Loucy (cell line): ENCODE measurements at regions not wholly inside any gene's neighbourhood (a gene's known extent, or its start where the extent isn't known, plus 50 kb on each side); places are given as distances from the start of the nearest gene placed in this dataset.
"Not testable (repeated sequence)": the region's sequence is repeated elsewhere in the genome, so short reads cannot be mapped to it uniquely, and the experiment has no call there.

Source experiments
- H2AFZ ChIP-seq: fragments of 200-600 bp; sonication (generic); 2 replicates; pipeline ENCODE4 v1.6.0; 2016; ENCODE audit warnings: antibody characterized with exemption, mild to moderate bottlenecking, low read length, moderate library complexity
- H3F3A ChIP-seq: fragments of 200-600 bp; 2 replicates; pipeline ENCODE4 v1.6.0; 2016; ENCODE audit warnings: antibody characterized with exemption, low read depth, mild to moderate bottlenecking
- H3K27me3 ChIP-seq: fragments of 200-600 bp; sonication (generic); 2 replicates; pipeline ENCODE4 v1.6.1; 2014; ENCODE audit warnings: low read length, mild to moderate bottlenecking; ENCODE audit not compliant: insufficient read depth, poor library complexity, severe bottlenecking
- H3K36me3 ChIP-seq: fragments of 200-600 bp; sonication (generic); 2 replicates; pipeline ENCODE4 v1.6.1; 2016; ENCODE audit warnings: low read length; ENCODE audit not compliant: insufficient read depth
- H3K4me1 ChIP-seq: fragments of 200-600 bp; sonication (generic); 2 replicates; pipeline ENCODE4 v1.5.1; 2014; ENCODE audit warnings: low read length, mild to moderate bottlenecking; ENCODE audit not compliant: insufficient read depth, poor library complexity, severe bottlenecking
- H3K4me2 ChIP-seq: fragments of 200-600 bp; sonication (generic); 2 replicates; pipeline ENCODE4 v1.6.0; 2014; ENCODE audit warnings: antibody characterized with exemption, low read length, low read depth, mild to moderate bottlenecking; ENCODE audit not compliant: poor library complexity, severe bottlenecking
- H3K4me3 ChIP-seq: fragments of 200-600 bp; sonication (generic); 2 replicates; pipeline ENCODE4 v1.5.1; 2014; ENCODE audit warnings: low read length, mild to moderate bottlenecking, mixed read lengths; ENCODE audit not compliant: poor library complexity, severe bottlenecking
- H3K79me2 ChIP-seq: fragments of 200-600 bp; sonication (generic); 2 replicates; pipeline ENCODE4 v1.6.1; 2014; ENCODE audit warnings: low read length; ENCODE audit not compliant: insufficient read depth
- H3K9ac ChIP-seq: fragments of 200-600 bp; sonication (generic); 2 replicates; pipeline ENCODE4 v1.6.0; 2014; ENCODE audit warnings: mild to moderate bottlenecking, low read depth, low read length, moderate library complexity; ENCODE audit not compliant: poor library complexity, severe bottlenecking
- H3K9me2 ChIP-seq: fragments of 200-600 bp; sonication (generic); replicated peaks from 2 replicates; pipeline ENCODE4 v1.6.1; 2016; ENCODE audit warnings: low read depth, low read length, mixed read lengths
- H3K9me3 ChIP-seq: fragments of 200-600 bp; sonication (generic); 2 replicates; pipeline ENCODE4 v1.6.1; 2014; ENCODE audit warnings: mild to moderate bottlenecking, antibody characterized with exemption, low read length, low read depth; ENCODE audit not compliant: insufficient read depth
- H4K20me1 ChIP-seq: fragments of 200-600 bp; sonication (generic); 2 replicates; pipeline ENCODE4 v1.6.0; 2014; ENCODE audit warnings: antibody characterized with exemption, low read length, mild to moderate bottlenecking; ENCODE audit not compliant: insufficient read depth, poor library complexity, severe bottlenecking
- EZH2phosphoT487 ChIP-seq: fragments of 200-600 bp; IDR thresholded peaks from 2 replicates; pipeline ENCODE4 v1.6.1; 2018; ENCODE audit warnings: antibody characterized with exemption, mild to moderate bottlenecking, moderate library complexity, borderline replicate concordance
- TF ChIP-seq, protein P1 (sequence below): fragments of 200-600 bp; sonication (generic); conservative IDR thresholded peaks from 2 replicates; pipeline ENCODE4 v1.5.1; 2014; ENCODE audit warnings: mild to moderate bottlenecking, antibody characterized with exemption, low read length

DNA sequence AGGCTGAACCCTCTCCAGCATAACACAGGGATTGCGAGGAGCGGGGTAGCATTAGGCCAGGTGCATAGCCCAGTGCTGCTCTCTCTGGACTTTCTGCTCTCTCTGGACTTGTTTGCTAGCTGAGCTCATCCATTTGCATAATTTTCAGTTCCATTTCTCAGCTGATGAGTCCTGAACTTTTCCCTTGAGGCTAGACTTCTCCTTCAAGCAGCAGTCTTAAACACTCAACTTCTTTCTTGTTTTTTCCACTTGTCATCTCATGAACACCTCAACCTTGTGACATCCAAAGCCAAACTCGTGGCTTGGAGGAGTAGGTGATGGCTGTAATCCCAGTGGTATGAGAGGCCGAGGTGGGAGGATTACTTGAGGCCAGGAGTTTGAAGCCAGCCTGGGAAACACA is 62.4 kb upstream of the EEF2KMT start:
- H2AFZ ChIP-seq, H3K36me3 ChIP-seq, H3F3A ChIP-seq, H3K4me1 ChIP-seq, H3K27me3 ChIP-seq, H3K79me2 ChIP-seq, H3K4me2 ChIP-seq, H3K4me3 ChIP-seq, H3K9ac ChIP-seq, H3K9me3 ChIP-seq, H3K9me2 ChIP-seq, H4K20me1 ChIP-seq: not testable (repeated sequence)

DNA sequence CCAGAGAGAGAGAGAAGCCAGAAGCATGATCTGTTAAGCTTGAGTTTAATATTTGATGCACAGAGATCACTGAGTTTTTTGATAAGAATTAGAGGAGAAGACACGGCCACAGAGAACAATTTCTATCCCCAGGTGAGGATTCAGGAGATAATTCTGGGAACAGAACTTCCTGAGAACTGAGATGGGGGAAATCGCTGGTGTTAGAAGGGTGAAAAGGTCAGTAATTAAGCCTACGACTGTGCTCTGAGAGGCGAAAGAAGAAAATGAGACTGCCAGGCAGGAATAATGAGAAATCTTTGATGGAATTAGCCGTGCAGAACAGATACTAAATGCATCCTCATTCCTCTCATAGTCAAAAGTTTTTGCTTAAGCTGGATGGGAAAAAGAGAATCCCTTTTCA is 61.9 kb upstream of the EEF2KMT start:
- H3K4me3 ChIP-seq, H3F3A ChIP-seq, H3K4me1 ChIP-seq, H3K27me3 ChIP-seq, H3K9me3 ChIP-seq, H3K4me2 ChIP-seq, H3K9me2 ChIP-seq, H3K79me2 ChIP-seq, H2AFZ ChIP-seq, H3K9ac ChIP-seq, H3K36me3 ChIP-seq, H4K20me1 ChIP-seq: not testable (repeated sequence)

DNA sequence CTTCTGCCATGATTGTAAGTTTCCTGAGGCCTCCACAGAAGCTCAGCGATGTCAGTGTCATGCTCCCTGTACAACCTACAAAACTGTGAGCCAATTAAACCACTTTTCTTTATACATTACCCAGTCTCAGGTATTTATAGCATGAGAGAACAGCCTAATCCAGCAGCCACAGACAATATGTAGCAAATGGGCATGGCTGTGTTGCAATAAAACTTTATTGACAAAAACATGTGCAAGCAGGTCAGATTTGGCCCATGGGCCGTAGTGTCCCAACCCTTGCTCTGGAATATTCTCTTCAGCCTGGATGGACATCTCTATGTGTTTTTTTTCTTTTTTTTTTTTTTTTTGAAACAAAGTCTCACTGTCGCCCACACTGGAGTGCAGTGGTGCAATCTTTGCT is 60.9 kb upstream of the EEF2KMT start:
- Histone ChIP-seq H4K20me1 (no peaks in the 10 kb centered on the region), H3K27me3 (no peaks in the 10 kb centered on the region), H3K9me3 (no peaks in the 10 kb centered on the region), H2AFZ (no peak overlapping the region), H3K9ac (no peak overlapping the region), H3K79me2 (no peaks in the 10 kb centered on the region), H3K4me3 (no peak overlapping the region), H3K9me2 (no peaks in the 10 kb centered on the region), H3K36me3 (no peaks in the 10 kb centered on the region), H3F3A (no peaks in the 10 kb centered on the region), H3K4me2 (no peak overlapping the region), H3K4me1 (no peaks in the 10 kb centered on the region)
- TF ChIP-seq, protein P1, sequence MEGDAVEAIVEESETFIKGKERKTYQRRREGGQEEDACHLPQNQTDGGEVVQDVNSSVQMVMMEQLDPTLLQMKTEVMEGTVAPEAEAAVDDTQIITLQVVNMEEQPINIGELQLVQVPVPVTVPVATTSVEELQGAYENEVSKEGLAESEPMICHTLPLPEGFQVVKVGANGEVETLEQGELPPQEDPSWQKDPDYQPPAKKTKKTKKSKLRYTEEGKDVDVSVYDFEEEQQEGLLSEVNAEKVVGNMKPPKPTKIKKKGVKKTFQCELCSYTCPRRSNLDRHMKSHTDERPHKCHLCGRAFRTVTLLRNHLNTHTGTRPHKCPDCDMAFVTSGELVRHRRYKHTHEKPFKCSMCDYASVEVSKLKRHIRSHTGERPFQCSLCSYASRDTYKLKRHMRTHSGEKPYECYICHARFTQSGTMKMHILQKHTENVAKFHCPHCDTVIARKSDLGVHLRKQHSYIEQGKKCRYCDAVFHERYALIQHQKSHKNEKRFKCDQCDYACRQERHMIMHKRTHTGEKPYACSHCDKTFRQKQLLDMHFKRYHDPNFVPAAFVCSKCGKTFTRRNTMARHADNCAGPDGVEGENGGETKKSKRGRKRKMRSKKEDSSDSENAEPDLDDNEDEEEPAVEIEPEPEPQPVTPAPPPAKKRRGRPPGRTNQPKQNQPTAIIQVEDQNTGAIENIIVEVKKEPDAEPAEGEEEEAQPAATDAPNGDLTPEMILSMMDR = no peak
- TF ChIP-seq EZH2phosphoT487 = no peak

DNA sequence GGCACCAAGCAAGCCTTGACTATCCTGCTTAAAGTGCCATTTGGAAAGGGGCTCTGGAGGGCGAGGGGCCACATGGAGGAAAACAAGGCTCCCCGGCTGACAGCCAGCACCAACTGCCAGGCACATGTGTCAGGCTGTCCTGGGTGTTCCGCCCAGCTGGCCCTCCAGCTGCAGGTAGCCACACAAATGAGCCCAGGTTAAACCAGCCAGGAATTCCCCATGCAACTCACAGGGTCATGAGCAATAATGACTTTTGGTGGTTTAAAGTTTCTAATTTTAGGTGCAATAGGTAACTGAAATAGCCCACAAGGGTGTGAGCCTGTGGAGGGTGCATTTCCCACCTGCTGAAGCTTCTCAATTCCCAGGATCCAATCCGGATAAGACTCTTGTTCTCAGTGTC is 58.9 kb upstream of the EEF2KMT start:
- H2AFZ ChIP-seq, H3K9me2 ChIP-seq: not testable (repeated sequence)

DNA sequence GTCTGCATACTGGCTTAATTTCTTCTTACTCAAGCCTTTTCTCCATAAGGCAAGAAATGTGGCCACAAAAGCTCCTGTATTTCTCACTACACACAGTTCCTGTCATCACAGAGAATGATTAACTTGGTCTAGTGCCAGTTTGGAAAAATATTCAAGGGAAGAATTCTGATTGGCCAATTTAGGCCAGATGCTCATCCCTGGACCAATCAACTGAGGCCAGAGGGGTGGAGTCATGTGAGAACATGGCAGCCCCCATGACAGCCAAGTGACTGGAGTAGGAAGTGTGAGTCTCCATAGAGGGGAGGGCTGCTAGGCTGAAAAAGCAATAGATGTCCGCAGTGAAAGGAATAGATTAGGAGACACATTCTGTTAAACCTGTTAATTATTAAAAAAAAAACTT is 56.4 kb upstream of the EEF2KMT start:
- H3F3A ChIP-seq, H3K79me2 ChIP-seq, H3K9ac ChIP-seq, H3K9me2 ChIP-seq, H3K4me2 ChIP-seq, H4K20me1 ChIP-seq, H3K27me3 ChIP-seq, H3K4me3 ChIP-seq, H3K9me3 ChIP-seq, H2AFZ ChIP-seq, H3K36me3 ChIP-seq, H3K4me1 ChIP-seq: not testable (repeated sequence)

More for the DNA sequence above, 58.9 kb upstream of the EEF2KMT start:
- not testable (repeated sequence) for H3K36me3 ChIP-seq, H3K79me2 ChIP-seq, H3F3A ChIP-seq, H3K4me3 ChIP-seq, H3K4me2 ChIP-seq, H3K9me3 ChIP-seq, H3K9ac ChIP-seq, H4K20me1 ChIP-seq, H3K27me3 ChIP-seq, H3K4me1 ChIP-seq

DNA sequence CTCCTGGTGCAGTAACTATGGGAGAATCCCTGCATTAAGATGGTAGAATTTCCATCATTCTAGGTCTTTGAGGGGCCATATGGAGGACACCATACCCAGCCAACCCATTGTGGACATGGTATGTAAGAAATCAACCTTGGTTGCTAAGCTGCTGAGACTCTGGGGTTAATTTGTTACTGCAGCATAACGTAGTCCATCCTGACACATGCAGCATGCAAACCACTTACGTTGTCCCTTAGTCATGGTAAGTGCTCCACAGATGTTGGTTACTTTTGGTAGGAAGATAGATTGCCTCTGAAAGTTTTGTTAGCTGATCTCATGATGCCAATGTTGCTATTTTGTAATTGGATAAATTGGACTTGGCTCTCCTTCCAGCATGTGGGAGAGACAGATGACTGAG is 53.8 kb upstream of the EEF2KMT start:
- not testable (repeated sequence) for H3F3A ChIP-seq, H3K4me3 ChIP-seq, H3K4me1 ChIP-seq, H3K36me3 ChIP-seq, H3K4me2 ChIP-seq, H3K79me2 ChIP-seq, H3K9ac ChIP-seq, H3K27me3 ChIP-seq, H3K9me2 ChIP-seq, H4K20me1 ChIP-seq, H3K9me3 ChIP-seq, H2AFZ ChIP-seq
